Stomach (tissue), 8 donors: ENCODE measurements at regions not wholly inside any gene's neighbourhood (a gene's known extent, or its start where the extent isn't known, plus 50 kb on each side); places are given as distances from the start of the nearest gene placed in this dataset.

ENCODE experiments used
- DNase-seq, 2 donors: peaks; one replicate each; pipeline versions ENCODE4 v3.0.0 to v3.0.0-alpha.2; 2013 to 2019
- H3K27ac ChIP-seq, 5 donors: fragments of 200-600 bp in 4 of 5; sonication (generic) in 4 of 5; one replicate each; pipeline ENCODE4 v1.5.1; 2013 to 2019; ENCODE audit warnings: mild to moderate bottlenecking in 1 of 5, moderate library complexity in 1 of 5
- H3K27me3 ChIP-seq, 3 donors: fragments of 200-600 bp; sonication (generic); one replicate each; pipeline ENCODE4 v1.5.1; 2017 to 2019; ENCODE audit warnings: mixed run types in 1 of 3
- H3K36me3 ChIP-seq, 4 donors: fragments of 200-600 bp; sonication (generic); 1 replicate in 3 of 4; 2 replicates in 1 of 4; pipeline ENCODE4 v1.5.1; 2016 to 2019
- H3K4me1 ChIP-seq, 4 donors: fragments of 200-600 bp; sonication (generic); one replicate each; pipeline ENCODE4 v1.5.1; 2016 to 2019
- H3K4me3 ChIP-seq, 4 donors: fragments of 200-600 bp; sonication (generic) in 3 of 4; one replicate each; pipeline ENCODE4 v1.5.1; 2016 to 2019; ENCODE audit warnings: mild to moderate bottlenecking in 1 of 4
- H3K9me3 ChIP-seq, 4 donors: fragments of 200-600 bp; sonication (generic); one replicate each; pipeline ENCODE4 v1.5.1; 2016 to 2019
- CTCF ChIP-seq, 7 experiments: fragments of 450-650 bp in 4 of 7; fragments of 200-600 bp in 3 of 7; sonication (generic) in 3 of 7; IDR thresholded peaks; one replicate each; pipeline ENCODE4 v1.5.1; 2016 to 2019; ENCODE audit warnings: antibody characterized with exemption in 7 of 7, control low read depth in 2 of 7, mild to moderate bottlenecking in 1 of 7
- EP300 ChIP-seq: sonication (generic); formaldehyde crosslinking; IDR thresholded peaks from one replicate; pipeline ENCODE4 v1.6.1; 2017; ENCODE audit warnings: antibody characterized with exemption
- POLR2A ChIP-seq, 4 donors: fragments of 450-650 bp; IDR thresholded peaks; one replicate each; pipeline ENCODE4 v1.6.1; 2016; ENCODE audit warnings: antibody characterized with exemption in 4 of 4, control low read depth in 2 of 4, mild to moderate bottlenecking in 1 of 4, moderate library complexity in 1 of 4
- POLR2AphosphoS5 ChIP-seq, 3 donors: sonication (generic); formaldehyde crosslinking; IDR thresholded peaks; one replicate each; pipeline ENCODE4 v1.6.1; 2016; ENCODE audit warnings: antibody characterized with exemption in 3 of 3
- WGBS, 5 donors: extraction: QIAGEN DNeasy Blood & Tissue Kit in 3 of 5; methylation state at CpG; one replicate each; pipeline versions ENCODE4 v1.1.5 to v1.1.7; 2013 to 2018; 5-methylcytosine and 5-hydroxymethylcytosine counted together
- intact Hi-C: fragments of 100-400 bp; cut with DNase I; formaldehyde crosslinking; loops from one replicate; pipeline ENCODE4 v1.15.1; 2023; ENCODE audit warnings: low total_unique reads
- donor health status: healthy with polysubstance abuse.
- donor health status: Bipolar disorder and iron deficiency.
- donor health status: healthy.

- Histone ChIP-seq H3K4me3 (peak overlapping the region in 1 of 4 donors; percentile 52), H3K27me3 (no peaks in the 10 kb centered on the region), H3K4me1 (peaks cover 27 to 48% (median 37%) of the 10 kb centered on the region in 4 donors), H3K36me3 (no peaks in the 10 kb centered on the region), H3K9me3 (no peaks in the 10 kb centered on the region), H3K27ac (peak overlapping the region; percentile 66 to 82 (median 78))
- DNase-seq = peak in 1 of 2 donors; percentile 51
- intact Hi-C loops = no loop called here
- TF ChIP-seq POLR2AphosphoS5 (IDR thresholded peaks at IDR 0.05) = no peak
- no peak for TF ChIP-seq EP300
- TF ChIP-seq CTCF (IDR thresholded peaks at IDR 0.05) = no peak
- TF ChIP-seq POLR2A (IDR thresholded peaks at IDR 0.05) = no peak
- 28 to 43% (median 36%) methylated on average over 6 of the region's 6 CpGs for WGBS, 5 donors
Observed at GRCh38 chr20:53660947-53661381, 67.3 kb upstream of the ZNF217 start.

DNA sequence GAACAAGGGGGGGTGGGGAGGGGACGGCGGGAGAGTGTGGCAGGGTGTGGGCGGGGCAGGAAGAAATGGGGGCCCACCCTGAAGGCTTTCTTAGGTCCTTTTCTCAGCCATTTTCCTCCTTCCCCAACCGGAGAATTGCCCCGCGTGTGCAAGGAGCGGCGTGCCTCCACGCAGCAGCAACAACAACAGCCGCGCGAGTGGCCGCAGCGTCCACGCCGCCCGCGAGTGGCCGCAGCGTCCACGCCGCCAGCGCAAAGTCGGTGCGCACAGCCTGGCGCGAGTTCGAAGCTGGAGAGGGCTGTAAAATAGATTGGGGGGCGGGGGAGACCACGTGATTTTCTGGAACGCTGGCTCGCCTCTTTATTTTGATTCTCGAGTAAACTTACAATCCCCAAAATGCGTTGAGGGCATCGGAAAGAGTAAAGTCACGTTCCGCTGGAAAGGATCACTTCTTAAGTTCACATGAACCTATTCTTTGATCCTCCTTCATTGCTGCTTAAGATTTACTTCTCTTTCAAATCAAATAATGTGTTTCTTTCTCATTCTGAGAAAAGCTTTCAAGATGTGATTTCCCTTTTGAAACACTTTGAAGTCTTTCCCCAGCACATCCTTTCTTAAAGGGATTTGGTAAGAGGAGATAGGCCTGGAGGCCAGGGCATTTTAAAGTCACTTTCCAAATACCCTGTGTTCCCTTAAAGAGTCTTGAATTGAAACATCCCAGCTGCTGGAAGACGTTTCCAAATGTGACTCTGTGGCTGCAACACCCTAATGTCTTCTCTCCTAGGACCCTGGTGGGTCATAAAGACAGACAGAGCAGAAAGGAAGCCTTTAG is 66.7 kb upstream of the ZNF217 start:
- peak overlapping the region; percentile 73 to 82 (median 78) for H3K27ac ChIP-seq
- H3K4me3 ChIP-seq = peak overlapping the region; percentile 41 to 55 (median 51)
- H3K4me1 ChIP-seq = peaks cover 30 to 53% (median 41%) of the 10 kb centered on the region in 4 donors
- no peaks in the 10 kb centered on the region for H3K9me3 ChIP-seq
- intact Hi-C loops = no loop called here
- DNase-seq = peak in 1 of 2 donors; percentile 70
- no peaks in the 10 kb centered on the region for H3K36me3 ChIP-seq
- TF ChIP-seq EP300 = no peak
- peak in 1 of 3 donors; percentile 34 for TF ChIP-seq POLR2AphosphoS5 (IDR thresholded peaks at IDR 0.05)
- TF ChIP-seq POLR2A (IDR thresholded peaks at IDR 0.05) = no peak
- no peak for TF ChIP-seq CTCF (IDR thresholded peaks at IDR 0.05)
- H3K27me3 ChIP-seq = no peaks in the 10 kb centered on the region
- WGBS, 5 donors = 4 to 8% (median 5%) methylated on average over 37 to 38 of the region's 38 CpGs

DNA sequence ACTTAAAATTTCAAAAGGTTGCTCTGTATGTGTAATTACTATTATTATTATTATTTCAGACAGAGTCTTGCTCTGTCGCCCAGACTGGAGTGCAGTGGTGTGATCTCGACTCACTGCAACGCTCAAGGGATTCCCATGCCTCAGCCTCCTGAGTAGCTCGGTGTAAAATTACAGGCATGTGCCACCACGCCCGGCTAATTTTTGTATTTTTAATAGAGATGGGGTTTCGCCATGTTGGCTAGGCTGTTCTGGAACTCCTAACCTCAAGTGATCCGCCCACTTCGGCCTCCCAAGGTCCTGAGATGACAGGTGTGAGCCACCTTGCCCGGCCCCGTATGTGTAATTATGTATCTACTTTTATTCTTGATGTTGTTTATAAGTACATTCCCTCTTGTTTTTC is 65.3 kb upstream of the ZNF217 start:
- Histone ChIP-seq H3K36me3 (no peaks in the 10 kb centered on the region), H3K4me3 (no peak overlapping the region), H3K27ac (peak overlapping the region in 1 of 5 donors; percentile 86), H3K27me3 (no peaks in the 10 kb centered on the region), H3K4me1 (peaks cover 33 to 61% (median 47%) of the 10 kb centered on the region in 4 donors), H3K9me3 (no peaks in the 10 kb centered on the region)
- intact Hi-C loops = no loop called here
- DNase-seq = no peak
- WGBS, 5 donors = 94 to 98% (median 97%) methylated on average over 11 of the region's 11 CpGs
- no peak for TF ChIP-seq POLR2AphosphoS5 (IDR thresholded peaks at IDR 0.05)

DNA sequence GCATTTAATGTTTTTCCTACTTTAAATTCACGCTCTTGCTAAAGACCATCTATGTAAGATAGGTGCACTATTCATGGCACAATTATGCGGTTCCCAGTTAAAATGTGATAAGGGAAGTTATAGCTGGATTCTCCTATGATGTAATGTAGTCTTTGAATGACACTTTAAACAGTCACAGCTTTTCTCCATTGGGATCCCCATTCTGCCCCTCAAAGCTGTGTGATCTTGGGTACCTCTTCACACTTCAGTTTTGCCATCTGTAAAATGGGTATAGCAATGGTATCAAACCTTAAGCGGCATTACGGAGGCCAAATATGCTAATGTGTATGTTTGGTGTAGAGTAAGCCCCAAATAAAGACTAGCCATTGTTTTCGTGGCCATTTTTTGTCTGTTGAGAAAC is 64.7 kb upstream of the ZNF217 start:
- Histone ChIP-seq H3K4me3 (no peak overlapping the region), H3K9me3 (no peaks in the 10 kb centered on the region), H3K27me3 (no peaks in the 10 kb centered on the region), H3K36me3 (no peaks in the 10 kb centered on the region), H3K27ac (peak overlapping the region in 2 of 5 donors; percentile 37 to 86), H3K4me1 (peaks cover 34 to 63% (median 50%) of the 10 kb centered on the region in 4 donors)
- WGBS, 5 donors = 82 to 95% (median 93%) methylated on average over 5 of the region's 5 CpGs
- no peak for DNase-seq
- intact Hi-C loops = no loop called here
- no peak for TF ChIP-seq CTCF (IDR thresholded peaks at IDR 0.05)
- TF ChIP-seq EP300 = no peak
- no peak for TF ChIP-seq POLR2AphosphoS5 (IDR thresholded peaks at IDR 0.05)
- no peak for TF ChIP-seq POLR2A (IDR thresholded peaks at IDR 0.05)

DNA sequence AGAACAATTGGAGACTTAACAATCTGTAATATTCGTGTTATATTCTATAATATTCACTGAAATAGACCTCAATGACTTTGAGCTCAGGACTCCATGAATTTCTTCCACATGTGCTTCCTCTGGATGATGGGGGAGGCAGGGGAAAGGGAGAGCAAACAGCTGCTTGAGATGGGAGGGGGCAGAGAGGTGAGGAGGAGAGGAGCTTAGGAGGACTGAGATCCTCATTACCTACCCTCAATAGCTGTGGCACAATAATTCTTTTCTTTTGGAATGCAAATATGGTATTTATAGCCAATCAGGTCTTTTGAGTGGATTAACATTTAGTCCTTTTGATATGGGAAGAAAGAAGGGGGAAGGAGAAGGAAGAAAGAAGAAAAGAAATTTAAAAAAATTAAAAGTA is 64.1 kb upstream of the ZNF217 start:
- Histone ChIP-seq H3K27me3 (no peaks in the 10 kb centered on the region), H3K27ac (peak overlapping the region in 3 of 5 donors; percentile 2 to 86 (median 37)), H3K4me1 (peaks cover 40 to 68% (median 56%) of the 10 kb centered on the region in 4 donors), H3K9me3 (no peaks in the 10 kb centered on the region), H3K4me3 (no peak overlapping the region), H3K36me3 (no peaks in the 10 kb centered on the region)
- intact Hi-C loops = no loop called here
- TF ChIP-seq POLR2AphosphoS5 (IDR thresholded peaks at IDR 0.05) (no peak), EP300 (no peak), POLR2A (IDR thresholded peaks at IDR 0.05) (no peak), CTCF (IDR thresholded peaks at IDR 0.05) (no peak)
- no peak for DNase-seq
- 43 to 89% (median 69%) methylated on average over 1 of the region's 1 CpG for WGBS, 5 donors
